C4-2B (cell line): ENCODE measurements at regions not wholly inside any gene's neighbourhood (a gene's known extent, or its start where the extent isn't known, plus 50 kb on each side); places are given as distances from the start of the nearest gene placed in this dataset.

ENCODE experiments used
- H3K27ac ChIP-seq: fragments of 450-650 bp; 2 replicates; pipeline ENCODE4 v1.5.1; 2017
- ZFX ChIP-seq: fragments of 450-650 bp; IDR thresholded peaks from 2 replicates; pipeline ENCODE4 v1.6.1; 2017
- TF ChIP-seq, protein P1 (sequence below): fragments of 450-650 bp; conservative IDR thresholded peaks from 2 replicates; pipeline ENCODE4 v1.5.1; 2017; ENCODE audit warnings: mild to moderate bottlenecking

DNA sequence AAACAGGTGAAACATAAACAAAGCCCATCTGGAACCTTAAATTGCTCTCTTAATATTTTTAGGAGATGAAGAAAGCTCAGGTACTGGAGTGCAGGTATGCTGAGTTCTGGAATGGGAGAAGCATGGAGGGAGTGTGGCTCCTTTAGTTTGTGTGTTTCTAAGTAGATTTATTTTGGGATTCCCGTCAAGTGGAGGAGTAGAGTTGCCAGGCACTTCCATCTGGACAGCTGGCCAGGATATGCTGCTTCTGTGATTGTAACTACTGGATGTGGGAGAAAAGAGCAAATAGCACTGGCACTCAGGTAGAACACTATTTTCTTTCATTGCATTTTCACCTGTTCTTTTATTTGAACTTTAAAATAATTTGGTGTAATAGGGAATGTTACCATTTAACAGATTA, 182.3 kb upstream of the MAST4 start:
- TF ChIP-seq ZFX = no peak
- TF ChIP-seq, protein P1, sequence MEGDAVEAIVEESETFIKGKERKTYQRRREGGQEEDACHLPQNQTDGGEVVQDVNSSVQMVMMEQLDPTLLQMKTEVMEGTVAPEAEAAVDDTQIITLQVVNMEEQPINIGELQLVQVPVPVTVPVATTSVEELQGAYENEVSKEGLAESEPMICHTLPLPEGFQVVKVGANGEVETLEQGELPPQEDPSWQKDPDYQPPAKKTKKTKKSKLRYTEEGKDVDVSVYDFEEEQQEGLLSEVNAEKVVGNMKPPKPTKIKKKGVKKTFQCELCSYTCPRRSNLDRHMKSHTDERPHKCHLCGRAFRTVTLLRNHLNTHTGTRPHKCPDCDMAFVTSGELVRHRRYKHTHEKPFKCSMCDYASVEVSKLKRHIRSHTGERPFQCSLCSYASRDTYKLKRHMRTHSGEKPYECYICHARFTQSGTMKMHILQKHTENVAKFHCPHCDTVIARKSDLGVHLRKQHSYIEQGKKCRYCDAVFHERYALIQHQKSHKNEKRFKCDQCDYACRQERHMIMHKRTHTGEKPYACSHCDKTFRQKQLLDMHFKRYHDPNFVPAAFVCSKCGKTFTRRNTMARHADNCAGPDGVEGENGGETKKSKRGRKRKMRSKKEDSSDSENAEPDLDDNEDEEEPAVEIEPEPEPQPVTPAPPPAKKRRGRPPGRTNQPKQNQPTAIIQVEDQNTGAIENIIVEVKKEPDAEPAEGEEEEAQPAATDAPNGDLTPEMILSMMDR = no peak
- no peak overlapping the region for H3K27ac ChIP-seq

DNA sequence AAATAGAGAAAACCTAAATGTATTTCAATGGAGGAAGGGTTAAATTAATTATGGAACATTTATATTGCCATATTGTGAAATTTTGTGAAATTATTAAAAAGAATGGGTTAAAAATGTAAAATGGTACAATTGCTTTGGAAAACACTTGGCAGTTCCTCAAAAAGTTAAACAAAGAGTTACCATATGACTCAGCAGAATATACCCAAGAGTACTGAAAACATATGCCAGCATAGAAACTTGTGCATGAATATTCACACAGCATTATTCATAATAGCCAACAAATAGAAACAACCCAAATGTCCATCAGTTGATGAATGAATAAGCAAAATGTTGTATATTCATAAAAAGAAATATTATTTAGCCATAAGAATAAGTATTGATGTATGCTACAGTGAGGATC, 181.0 kb upstream of the MAST4 start:
- no peak overlapping the region for H3K27ac ChIP-seq
- TF ChIP-seq ZFX = no peak
- TF ChIP-seq, protein P1 = no peak

DNA sequence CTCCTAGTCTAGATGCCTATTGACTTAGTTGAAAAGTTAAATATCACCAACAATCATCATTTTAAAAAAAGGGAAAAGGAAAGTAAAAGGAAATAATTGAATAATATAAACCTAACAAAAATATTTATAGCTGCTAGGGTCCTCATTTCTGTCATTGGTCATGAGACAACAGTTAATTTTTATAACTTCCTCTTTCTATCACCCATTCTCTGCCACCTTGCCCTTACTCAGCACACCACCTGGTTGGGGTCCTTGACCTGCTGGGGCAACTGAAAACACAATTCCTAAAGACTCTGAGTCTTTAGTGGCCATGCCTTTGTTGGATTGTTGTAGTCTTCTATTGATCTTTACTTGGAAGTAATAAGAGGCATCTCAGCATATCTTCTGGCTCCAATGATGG, 179.5 kb upstream of the MAST4 start:
- no peak overlapping the region for H3K27ac ChIP-seq
- no peak for TF ChIP-seq ZFX
- TF ChIP-seq, protein P1 = no peak

DNA sequence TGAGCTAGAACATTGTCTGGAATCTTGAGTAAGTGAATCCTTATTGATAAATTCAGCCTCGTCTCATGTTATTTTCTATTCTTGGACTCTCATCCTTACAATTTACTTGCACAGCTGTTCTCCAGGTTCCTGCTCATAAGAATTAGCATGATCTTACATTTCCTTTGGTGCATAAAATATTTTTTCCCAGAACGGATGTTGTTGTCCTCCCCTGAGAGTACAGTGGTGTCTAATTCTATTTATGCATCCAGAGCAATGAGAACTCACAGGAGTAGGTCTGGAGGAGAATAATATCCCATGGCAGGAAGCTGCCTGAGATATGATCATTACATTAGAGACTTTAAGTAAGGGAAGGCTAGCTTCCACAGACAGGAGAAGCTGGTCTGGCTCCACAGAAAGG, 178.4 kb upstream of the MAST4 start:
- no peak overlapping the region for H3K27ac ChIP-seq
- TF ChIP-seq, protein P1 = no peak
- TF ChIP-seq ZFX = no peak

DNA sequence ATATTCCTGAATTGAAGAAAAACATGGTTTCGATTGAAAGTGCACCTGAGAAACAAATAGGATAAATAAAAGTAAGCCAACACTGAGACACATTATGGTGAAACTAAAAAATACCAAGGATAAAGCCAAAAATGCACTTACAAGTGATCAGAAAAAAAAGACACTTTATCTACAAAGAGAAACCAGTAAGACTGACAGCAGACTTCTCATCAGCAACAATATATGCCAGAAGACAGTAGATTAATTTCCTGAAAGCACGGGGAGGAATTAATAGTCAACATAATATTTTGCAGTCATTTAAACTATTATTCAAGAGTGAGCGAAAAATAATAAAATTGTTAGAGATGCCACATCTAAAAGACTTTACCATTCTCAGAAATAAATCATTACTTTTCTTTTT, 172.7 kb upstream of the MAST4 start:
- TF ChIP-seq, protein P1 = no peak
- TF ChIP-seq ZFX = no peak
- H3K27ac ChIP-seq = no peak overlapping the region

DNA sequence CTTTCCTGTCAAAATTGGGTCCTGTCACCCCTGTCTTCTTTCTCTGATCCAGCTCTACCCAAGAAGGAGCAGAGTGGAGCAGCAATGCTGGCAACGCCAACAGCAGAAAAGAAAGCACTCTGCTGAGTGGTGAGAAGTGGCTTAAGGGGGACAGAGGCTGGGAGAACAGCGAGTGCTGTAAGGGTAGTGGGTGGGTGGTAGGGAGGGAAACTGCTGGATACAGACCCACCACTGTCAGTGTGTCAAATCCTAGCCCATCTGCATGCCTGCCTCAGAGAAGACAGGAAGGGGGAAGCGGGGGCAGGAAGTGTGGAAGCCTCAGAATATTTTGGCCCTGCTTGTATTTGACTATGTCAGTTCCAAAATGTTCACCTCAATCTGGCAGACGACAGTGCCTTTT, 170.4 kb upstream of the MAST4 start:
- H3K27ac ChIP-seq = no peak overlapping the region
- no peak for TF ChIP-seq ZFX
- TF ChIP-seq, protein P1 = no peak

DNA sequence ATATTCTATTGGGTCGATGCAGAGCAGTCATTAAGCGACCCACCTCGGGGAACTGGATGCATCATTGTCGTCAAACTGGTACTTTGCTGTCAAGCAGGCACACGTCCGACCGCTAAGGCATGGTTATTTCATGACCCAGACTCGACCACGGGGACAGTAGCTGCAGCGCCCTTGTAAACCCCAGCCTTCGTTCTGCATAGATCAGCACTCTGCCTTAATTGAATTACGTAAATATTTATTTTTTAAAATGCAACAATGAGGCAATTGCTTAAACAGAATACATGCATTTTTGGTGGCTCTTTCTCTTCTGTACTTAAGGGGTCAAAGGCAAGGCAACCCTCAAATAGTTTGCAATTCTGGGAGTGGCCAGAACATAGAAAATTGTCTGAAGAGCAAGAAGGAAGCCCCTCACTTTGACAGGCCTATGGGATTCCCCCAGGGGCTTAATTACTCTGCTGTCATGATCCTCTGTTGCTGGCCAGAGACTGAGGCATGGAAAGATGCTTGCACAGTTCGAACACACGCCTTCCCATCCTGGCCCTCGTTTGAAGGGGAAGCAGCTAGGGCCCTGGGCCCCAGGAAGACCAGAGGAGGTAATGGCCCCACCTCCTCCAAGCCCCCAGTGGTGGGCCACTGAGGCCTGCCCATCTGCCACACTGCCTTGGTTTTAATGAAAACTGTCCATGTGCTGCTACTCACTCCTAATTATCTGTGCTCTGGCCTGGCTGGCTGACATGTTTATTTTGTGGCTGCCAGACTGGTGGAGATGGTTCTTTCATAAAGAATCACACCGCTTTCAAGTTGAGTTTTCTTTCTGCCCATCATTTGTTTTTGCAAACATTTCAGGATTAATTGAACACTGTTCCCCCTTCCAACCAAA, 169.7 kb upstream of the MAST4 start:
- no peak overlapping the region for H3K27ac ChIP-seq
- TF ChIP-seq, protein P1 = no peak
